D721Med (cell line): ENCODE measurements at regions not wholly inside any gene's neighbourhood (a gene's known extent, or its start where the extent isn't known, plus 50 kb on each side); places are given as distances from the start of the nearest gene placed in this dataset.
"Not testable (repeated sequence)": the region's sequence is repeated elsewhere in the genome, so short reads cannot be mapped to it uniquely, and the experiment has no call there.

Experiments used
- DNase-seq: peaks from one replicate; pipeline ENCODE4 v3.0.0; 2011; ENCODE audit warnings: low spot score; ENCODE audit not compliant: insufficient read length
- FAIRE-seq: peaks from 2 replicates; lab custom pipeline; 2011; peaks lifted over from hg19 to GRCh38; lab: Jason Lieb, UNC
- TF ChIP-seq, protein P1 (sequence below): IDR thresholded peaks from 2 replicates; pipeline ENCODE4 v1.5.1; 2012; ENCODE audit warnings: mild to moderate bottlenecking, control low read depth; ENCODE audit not compliant: insufficient read depth; ENCODE audit errors: missing control alignments

DNA sequence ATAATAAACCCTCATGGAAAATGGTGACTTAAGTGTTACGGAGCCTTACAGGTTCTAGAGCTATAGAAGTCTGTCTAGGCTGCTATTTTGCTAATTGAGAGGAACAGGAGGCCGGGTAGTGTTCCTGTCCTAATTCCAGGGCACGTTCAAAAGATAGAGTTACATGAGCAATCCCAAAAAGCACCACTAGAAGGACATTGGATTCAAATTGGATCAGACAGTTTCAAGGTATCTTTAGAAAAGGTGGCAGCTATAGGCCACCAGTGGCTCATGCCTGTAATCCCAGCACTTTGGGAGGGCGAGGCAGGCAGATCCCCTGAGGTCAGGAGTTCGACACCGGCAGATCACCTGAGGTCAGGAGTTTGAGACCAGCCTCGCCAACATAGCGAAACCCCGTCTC, 458.8 kb downstream of the TMEM232 start:
- TF ChIP-seq, protein P1, sequence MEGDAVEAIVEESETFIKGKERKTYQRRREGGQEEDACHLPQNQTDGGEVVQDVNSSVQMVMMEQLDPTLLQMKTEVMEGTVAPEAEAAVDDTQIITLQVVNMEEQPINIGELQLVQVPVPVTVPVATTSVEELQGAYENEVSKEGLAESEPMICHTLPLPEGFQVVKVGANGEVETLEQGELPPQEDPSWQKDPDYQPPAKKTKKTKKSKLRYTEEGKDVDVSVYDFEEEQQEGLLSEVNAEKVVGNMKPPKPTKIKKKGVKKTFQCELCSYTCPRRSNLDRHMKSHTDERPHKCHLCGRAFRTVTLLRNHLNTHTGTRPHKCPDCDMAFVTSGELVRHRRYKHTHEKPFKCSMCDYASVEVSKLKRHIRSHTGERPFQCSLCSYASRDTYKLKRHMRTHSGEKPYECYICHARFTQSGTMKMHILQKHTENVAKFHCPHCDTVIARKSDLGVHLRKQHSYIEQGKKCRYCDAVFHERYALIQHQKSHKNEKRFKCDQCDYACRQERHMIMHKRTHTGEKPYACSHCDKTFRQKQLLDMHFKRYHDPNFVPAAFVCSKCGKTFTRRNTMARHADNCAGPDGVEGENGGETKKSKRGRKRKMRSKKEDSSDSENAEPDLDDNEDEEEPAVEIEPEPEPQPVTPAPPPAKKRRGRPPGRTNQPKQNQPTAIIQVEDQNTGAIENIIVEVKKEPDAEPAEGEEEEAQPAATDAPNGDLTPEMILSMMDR: no peak

DNA sequence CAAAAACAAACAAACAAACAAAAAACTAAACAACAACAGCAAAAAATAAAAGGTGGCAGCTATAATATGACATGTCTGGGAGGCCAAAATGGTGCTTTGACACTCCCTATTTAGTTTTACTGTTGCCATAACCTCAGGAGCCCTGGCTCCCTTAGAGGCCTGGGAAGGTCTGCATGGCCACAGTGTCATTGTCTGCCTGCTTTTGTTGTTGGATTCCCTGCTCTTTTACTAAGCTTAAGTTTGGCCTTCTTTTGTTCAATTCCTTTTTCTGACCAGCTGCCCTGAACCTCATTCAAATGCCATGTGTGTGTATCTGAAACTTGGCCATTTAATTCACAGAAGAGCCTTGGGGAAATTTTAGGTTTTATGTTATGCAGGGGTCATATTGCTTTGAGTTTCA, 458.2 kb downstream of the TMEM232 start:
- no peak for FAIRE-seq
- no peak for DNase-seq
- TF ChIP-seq, protein P1: no peak

More for the DNA sequence above, 458.8 kb downstream of the TMEM232 start:
- DNase-seq (no peak), FAIRE-seq (no peak)

DNA sequence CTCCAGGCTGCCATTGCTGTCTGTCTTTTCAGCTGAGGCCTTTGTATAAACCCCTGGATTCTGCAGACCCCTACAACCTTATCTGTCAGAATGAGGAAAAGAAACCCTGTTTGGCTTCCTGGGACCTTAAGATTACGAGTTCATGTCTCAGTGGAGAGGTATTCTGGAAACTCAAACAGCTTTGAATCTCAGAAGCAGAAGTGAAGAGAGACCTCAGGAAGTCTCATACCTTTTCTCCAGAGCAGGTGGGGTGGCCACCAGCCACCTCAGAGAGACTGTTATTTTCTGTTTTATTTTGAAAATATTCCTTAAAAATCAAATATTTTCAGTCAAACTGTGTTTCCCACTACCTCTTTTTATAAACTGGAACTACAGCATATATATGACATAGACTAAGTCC, 457.5 kb downstream of the TMEM232 start:
- FAIRE-seq (no peak), DNase-seq (no peak)
- TF ChIP-seq, protein P1: no peak

DNA sequence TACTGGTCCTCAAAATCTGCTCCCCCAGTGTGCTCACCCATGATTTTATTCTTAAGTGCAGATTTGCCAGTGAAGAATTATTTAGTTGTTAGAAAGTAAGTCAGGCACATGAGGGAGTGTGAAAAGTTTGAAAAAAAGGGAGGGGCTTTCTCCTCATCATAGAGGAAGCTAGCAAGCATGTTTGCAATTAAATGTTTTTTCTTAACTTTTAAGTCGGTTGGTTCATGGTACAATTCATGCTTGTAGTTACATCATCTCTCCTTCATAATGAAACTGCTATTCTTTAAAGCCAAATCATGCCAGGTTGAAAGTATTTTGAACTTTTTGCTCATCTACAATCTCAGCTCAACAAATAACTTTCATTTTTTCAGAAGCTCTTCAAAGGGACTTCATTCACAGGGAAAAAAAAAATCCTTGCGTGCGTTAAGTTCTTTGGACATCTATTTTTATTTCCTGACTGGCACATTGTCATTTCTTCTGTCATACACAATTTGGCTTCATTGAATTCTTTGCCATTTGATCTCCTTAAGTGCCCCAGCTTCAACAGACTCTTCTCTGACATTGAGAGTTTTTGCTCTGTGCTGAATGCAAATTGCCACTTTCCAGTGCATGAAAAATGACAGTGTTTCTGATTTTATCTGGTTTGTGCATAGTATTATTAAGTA, 456.9 kb downstream of the TMEM232 start:
- DNase-seq: no peak
- TF ChIP-seq, protein P1: no peak

DNA sequence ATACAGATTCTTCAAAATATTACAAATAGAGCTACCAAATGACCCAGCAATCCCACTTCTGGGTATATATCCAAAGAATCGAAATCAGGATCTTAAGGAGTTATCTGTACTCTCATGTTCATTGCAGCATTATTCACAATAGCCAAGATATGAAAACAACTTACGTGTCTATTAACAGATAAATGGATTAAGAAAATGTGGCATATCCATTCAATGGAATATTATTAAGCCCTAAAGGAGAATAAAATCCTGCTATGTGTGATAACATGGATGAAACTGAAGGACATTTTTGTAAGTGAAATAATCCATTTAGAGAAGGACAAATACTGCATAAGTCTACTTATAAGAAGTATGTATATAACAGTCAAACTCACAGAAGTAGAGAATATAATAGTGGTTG, 450.6 kb downstream of the TMEM232 start:
- FAIRE-seq (no peak), DNase-seq (no peak)
- TF ChIP-seq, protein P1: no peak

More for the DNA sequence above, 456.9 kb downstream of the TMEM232 start:
- FAIRE-seq: no peak

DNA sequence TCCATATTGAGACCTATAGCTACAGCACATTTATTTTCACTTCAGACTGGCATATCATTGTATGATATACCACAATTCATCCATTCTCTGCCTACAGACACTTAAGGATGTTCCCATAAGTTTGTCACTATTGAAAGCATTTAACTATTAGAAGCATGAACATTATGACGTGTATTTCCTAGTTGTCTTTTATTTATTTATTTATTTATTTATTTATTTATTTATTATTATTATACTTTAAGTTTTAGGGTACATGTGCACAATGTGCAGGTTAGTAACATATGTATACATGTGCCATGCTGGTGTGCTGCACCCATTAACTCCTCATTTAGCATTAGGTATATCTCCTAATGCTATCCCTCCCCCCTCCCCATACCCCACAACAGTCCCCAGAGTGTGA, 448.0 kb downstream of the TMEM232 start:
- not testable (repeated sequence) for DNase-seq, FAIRE-seq

DNA sequence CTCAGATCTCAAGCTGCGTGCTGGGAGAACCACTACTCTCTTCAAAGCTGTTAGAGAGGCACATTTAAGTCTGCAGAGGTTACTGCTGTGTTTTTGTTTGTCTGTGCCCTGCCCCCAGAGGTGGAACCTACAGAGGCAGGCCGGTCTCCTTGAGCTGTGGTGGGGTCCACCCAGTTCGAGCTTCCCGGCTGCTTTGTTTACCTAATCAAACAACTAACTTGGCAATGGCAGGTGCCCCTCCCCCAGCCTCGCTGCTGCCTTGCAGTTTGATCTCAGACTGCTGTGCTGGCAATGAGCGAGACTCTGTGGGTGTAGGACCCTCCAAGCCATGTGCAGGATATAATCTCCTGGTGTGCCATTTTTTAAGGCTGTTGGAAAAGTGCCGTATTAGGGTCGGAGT, 442.4 kb downstream of the TMEM232 start:
- FAIRE-seq, DNase-seq: not testable (repeated sequence)

DNA sequence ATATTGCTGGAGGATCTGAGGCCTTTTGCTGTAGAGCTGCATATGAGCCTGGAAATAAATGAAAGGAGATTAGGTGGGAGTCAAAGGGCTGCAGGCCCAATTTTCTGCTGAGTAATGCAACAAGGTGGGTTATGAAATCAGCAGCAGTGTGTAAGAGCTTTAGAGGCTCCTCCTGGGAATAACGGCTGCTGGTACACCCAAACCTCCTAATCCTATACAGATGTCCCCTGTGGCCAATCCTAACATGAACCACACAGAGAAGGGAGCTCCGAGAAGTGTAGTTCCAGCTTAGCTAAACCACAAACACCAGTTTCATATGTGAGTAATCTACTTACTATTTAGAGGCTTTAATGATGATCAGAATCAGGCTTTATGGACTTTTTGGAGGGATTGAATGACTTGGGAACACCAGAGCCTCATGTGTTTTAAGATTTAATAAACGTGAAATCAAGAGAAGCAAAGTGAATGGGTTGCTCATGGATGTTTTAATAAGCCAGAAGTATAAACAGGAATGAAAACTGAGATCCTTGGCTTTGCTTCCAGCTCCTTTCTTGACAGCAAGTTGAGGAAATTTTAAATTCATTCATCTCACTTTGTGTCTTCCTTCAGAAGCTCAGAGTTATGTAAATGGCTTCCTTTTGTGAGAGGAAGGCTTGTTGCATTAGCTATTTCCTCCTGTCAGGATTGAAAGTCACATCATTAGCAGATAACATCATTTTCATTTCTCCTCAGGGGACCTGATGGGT, 437.5 kb downstream of the TMEM232 start:
- TF ChIP-seq, protein P1: no peak
- DNase-seq: peak; percentile 18
- FAIRE-seq: peak; percentile 92
